H1 (cell line): ENCODE measurements at regions not wholly inside any gene's neighbourhood (a gene's known extent, or its start where the extent isn't known, plus 50 kb on each side); places are given as distances from the start of the nearest gene placed in this dataset.

Source experiments
- NANOG ChIP-seq: IDR thresholded peaks from 2 replicates; pipeline ENCODE4 v1.6.1; 2011; ENCODE audit warnings: low read length, low read depth, mild to moderate bottlenecking, inconsistent platforms; ENCODE audit not compliant: insufficient read depth, poor library complexity, severe bottlenecking
- SIN3A ChIP-seq, 2 experiments: IDR thresholded peaks in 1 of 2; conservative IDR thresholded peaks in 1 of 2; 2 replicates each; pipeline ENCODE4 v1.6.1; 2011 to 2012; ENCODE audit warnings: low read length in 2 of 2, improper control_type of control experiment in 1 of 2, low read depth in 1 of 2, mild to moderate bottlenecking in 1 of 2

DNA sequence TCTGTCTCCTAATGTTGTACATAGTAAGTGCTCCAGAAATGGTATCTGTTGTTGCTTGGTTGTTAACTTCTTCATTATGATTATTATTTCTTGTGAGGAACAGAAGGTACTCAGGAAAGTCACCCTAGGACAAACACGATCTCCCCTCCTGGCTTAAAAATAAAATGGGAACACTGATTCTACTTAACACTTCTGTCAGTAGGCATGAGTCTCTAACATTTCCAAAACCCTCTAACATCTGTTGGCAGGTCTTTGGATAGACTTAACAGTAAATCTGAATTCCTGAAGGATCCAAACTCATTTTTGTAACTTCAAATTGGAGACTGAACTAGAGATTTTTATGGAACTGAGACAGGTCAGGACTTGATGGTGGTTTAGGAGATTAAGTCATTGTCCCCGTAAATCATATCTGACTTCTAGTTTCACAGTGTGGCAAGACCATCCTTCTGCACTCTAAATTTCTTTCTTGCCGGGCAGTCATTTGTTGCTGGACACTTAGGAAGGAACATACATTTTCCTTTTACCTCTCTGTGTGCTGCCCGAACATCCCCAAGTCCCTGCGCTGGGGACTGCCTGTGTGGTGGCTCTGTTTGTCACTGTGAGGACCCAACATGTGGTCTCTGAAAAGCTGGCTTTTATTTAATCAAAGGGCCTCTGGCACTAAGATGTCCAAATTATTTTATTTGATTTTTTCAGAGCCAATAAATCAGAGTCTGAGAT is 149.9 kb downstream of the NPIPB5 start (continued):
- no peak for TF ChIP-seq NANOG
- TF ChIP-seq SIN3A (conservative IDR thresholded peaks at IDR 0.05 in 1 of 2, IDR thresholded peaks at IDR 0.05 in 1 of 2; ENCODE audit: low read depth in 1 of 2, low read length in 2 of 2), result no peak
